CD14-positive monocyte (primary cell): ENCODE measurements at regions not wholly inside any gene's neighbourhood (a gene's known extent, or its start where the extent isn't known, plus 50 kb on each side); places are given as distances from the start of the nearest gene placed in this dataset.

Source experiments
- DNase-seq, 3 donors: peaks; one replicate each; pipeline ENCODE4 v3.0.0-alpha.2; 2011 to 2022
- H2AFZ ChIP-seq: 2 replicates; pipeline ENCODE4 v1.6.0; 2012; ENCODE audit warnings: mild to moderate bottlenecking, low read depth, low read length, inconsistent platforms; ENCODE audit not compliant: insufficient read depth, poor library complexity, severe bottlenecking
- H3K27ac ChIP-seq, 2 donors: 1 replicate in 1 of 2; 2 replicates in 1 of 2; pipeline ENCODE4 v1.5.1; 2012 to 2013; ENCODE audit warnings: low read length in 2 of 2, control low read depth in 1 of 2, inconsistent platforms in 1 of 2, low read depth in 1 of 2, mild to moderate bottlenecking in 1 of 2
- H3K27me3 ChIP-seq, 2 donors: one replicate each; pipeline versions ENCODE4 v1.6.0 to v1.6.1; 2011 to 2013; ENCODE audit warnings: low read length in 2 of 2; ENCODE audit not compliant: control insufficient read depth in 2 of 2, insufficient read depth in 2 of 2
- H3K36me3 ChIP-seq, 2 donors: replicated peaks in 1 of 2; 1 replicate in 1 of 2; 2 replicates in 1 of 2; pipeline versions ENCODE4 v1.5.1 to v1.6.1; 2012 to 2013; ENCODE audit warnings: low read length in 2 of 2, control low read depth in 1 of 2, inconsistent platforms in 1 of 2, mild to moderate bottlenecking in 1 of 2; ENCODE audit not compliant: insufficient read depth in 2 of 2, control insufficient read depth in 1 of 2
- H3K4me1 ChIP-seq, 2 donors: 1 replicate in 1 of 2; 2 replicates in 1 of 2; pipeline versions ENCODE4 v1.5.1 to v1.6.1; 2012 to 2013; ENCODE audit warnings: low read length in 2 of 2, control low read depth in 1 of 2, inconsistent platforms in 1 of 2, mild to moderate bottlenecking in 1 of 2, moderate library complexity in 1 of 2; ENCODE audit not compliant: insufficient read depth in 2 of 2, control insufficient read depth in 1 of 2
- H3K4me2 ChIP-seq: replicated peaks from 2 replicates; pipeline ENCODE3; 2012; ENCODE audit warnings: low read length, moderate library complexity, mild to moderate bottlenecking; ENCODE audit not compliant: poor library complexity, severe bottlenecking; ENCODE audit errors: extremely low read depth
- H3K4me3 ChIP-seq, 3 experiments: fragments of 200-600 bp in 1 of 3; sonication (generic) in 1 of 3; replicated peaks in 1 of 3; 1 replicate in 2 of 3; 2 replicates in 1 of 3; pipeline ENCODE4 v1.5.1; 2011 to 2013; ENCODE audit warnings: low read length in 3 of 3, mild to moderate bottlenecking in 3 of 3, control low read depth in 2 of 3, low read depth in 2 of 3, inconsistent platforms in 1 of 3, moderate library complexity in 1 of 3
- H3K79me2 ChIP-seq: 2 replicates; pipeline ENCODE4 v1.6.0; 2012; ENCODE audit warnings: mild to moderate bottlenecking, control low read depth, inconsistent platforms, low read length, moderate library complexity; ENCODE audit not compliant: insufficient read depth
- H3K9ac ChIP-seq: 2 replicates; pipeline ENCODE4 v1.6.0; 2017; ENCODE audit warnings: low read length, mild to moderate bottlenecking; ENCODE audit not compliant: insufficient read depth, poor library complexity, severe bottlenecking
- H3K9me3 ChIP-seq, 2 donors: replicated peaks in 1 of 2; 1 replicate in 1 of 2; 2 replicates in 1 of 2; pipeline versions ENCODE4 v1.5.1 to v1.6.1; 2012 to 2013; ENCODE audit warnings: low read length in 2 of 2, control low read depth in 1 of 2; ENCODE audit not compliant: control insufficient read depth in 1 of 2, insufficient read depth in 1 of 2
- H4K20me1 ChIP-seq: 2 replicates; pipeline ENCODE4 v1.6.0; 2012; ENCODE audit warnings: mild to moderate bottlenecking, low read length, control low read depth, moderate library complexity; ENCODE audit not compliant: insufficient read depth
- H3K27ac Mint-ChIP-seq, 7 donors: one replicate each; pipeline ENCODE4 v1.8.0; 2020; ENCODE audit warnings: mild to moderate bottlenecking in 7 of 7, mixed read lengths in 7 of 7, moderate library complexity in 6 of 7, inconsistent platforms in 2 of 7
- H3K27me3 Mint-ChIP-seq, 3 donors: one replicate each; pipeline ENCODE4 v1.8.0; 2021 to 2022; ENCODE audit warnings: low read depth in 3 of 3, mild to moderate bottlenecking in 3 of 3, mixed read lengths in 3 of 3, moderate library complexity in 3 of 3, inconsistent platforms in 1 of 3
- H3K36me3 Mint-ChIP-seq, 2 donors: one replicate each; pipeline ENCODE4 v1.8.0; 2020; ENCODE audit warnings: mixed read lengths in 2 of 2, inconsistent platforms in 1 of 2, mild to moderate bottlenecking in 1 of 2
- H3K4me1 Mint-ChIP-seq: one replicate; pipeline ENCODE4 v1.8.0; 2020; ENCODE audit warnings: mild to moderate bottlenecking, mixed read lengths
- H3K4me3 Mint-ChIP-seq, 2 donors: one replicate each; pipeline ENCODE4 v1.8.0; 2020; ENCODE audit warnings: mild to moderate bottlenecking in 2 of 2, mixed read lengths in 2 of 2, moderate library complexity in 1 of 2
- H3K9me3 Mint-ChIP-seq, 7 donors: one replicate each; pipeline ENCODE4 v1.8.0; 2020 to 2022; ENCODE audit warnings: mixed read lengths in 7 of 7, mild to moderate bottlenecking in 6 of 7, moderate library complexity in 6 of 7, inconsistent platforms in 2 of 7
- CTCF ChIP-seq: fragments of 200-600 bp; IDR thresholded peaks from one replicate; pipeline ENCODE4 v1.8.0; 2022; ENCODE audit warnings: antibody characterized with exemption, mild to moderate bottlenecking
- WGBS: methylation state at CpG from one replicate; pipeline ENCODE4 v1.1.5; 2013; ENCODE audit warnings: missing lambda C conversion rate; ENCODE audit not compliant: insufficient coverage; 5-methylcytosine and 5-hydroxymethylcytosine counted together
- intact Hi-C, 2 donors: fragments of 100-400 bp; cut with micrococcal nuclease; formaldehyde crosslinking; loops; one replicate each; pipeline versions ENCODE4 v1.15.0 to v1.15.1; 2023

DNA sequence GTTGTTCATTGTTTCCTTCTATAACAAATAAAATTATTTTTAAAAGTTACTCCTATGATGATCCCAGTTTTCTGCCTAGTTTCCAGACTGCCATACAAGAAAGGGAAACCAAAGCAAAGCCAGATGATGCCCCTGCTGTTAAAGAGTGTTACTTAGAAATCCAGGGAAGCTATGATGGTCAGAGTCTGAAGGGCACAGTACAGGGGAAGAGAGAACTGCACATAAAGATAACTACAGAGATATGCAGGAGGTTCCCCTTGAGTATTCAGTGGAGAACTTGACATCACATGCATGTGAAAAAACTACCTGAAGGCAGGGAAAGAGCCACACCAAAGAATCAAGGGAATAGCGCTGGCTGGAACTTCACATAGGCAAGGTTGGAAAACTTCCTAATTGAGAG, 494.2 kb upstream of the FSTL5 start:
- Histone ChIP-seq H3K4me1 (no peaks in the 10 kb centered on the region), H3K9me3 (no peaks in the 10 kb centered on the region), H3K79me2 (no peaks in the 10 kb centered on the region), H2AFZ (no peak overlapping the region), H3K9ac (no peak overlapping the region), H3K27me3 (no peaks in the 10 kb centered on the region), H3K4me3 (no peak overlapping the region), H3K27ac (no peak overlapping the region), H3K36me3 (no peaks in the 10 kb centered on the region), H3K4me2 (no peak overlapping the region), H4K20me1 (no peaks in the 10 kb centered on the region)
- H3K27ac Mint-ChIP-seq = peak overlapping the region in 1 of 7 donors; percentile 51
- no peaks in the 10 kb centered on the region for H3K4me1 Mint-ChIP-seq
- no peaks in the 10 kb centered on the region for H3K36me3 Mint-ChIP-seq
- TF ChIP-seq CTCF = no peak
- no peak overlapping the region for H3K4me3 Mint-ChIP-seq
- H3K27me3 Mint-ChIP-seq = no peaks in the 10 kb centered on the region
- no peak for DNase-seq
- WGBS = no CpG with 5 or more reads among the region's 1 CpG
- peaks cover 0 to 2% (median 0%) of the 10 kb centered on the region in 7 donors for H3K9me3 Mint-ChIP-seq
- intact Hi-C loops = no loop called here

GRCh38 chr4:162650166-162650565, 486.4 kb upstream of the FSTL5 start:
- no peak overlapping the region for H2AFZ ChIP-seq
- Mint-ChIP-seq H3K9me3 (peaks cover 0 to 1% (median 0%) of the 10 kb centered on the region in 7 donors), H3K4me1 (no peaks in the 10 kb centered on the region), H3K27me3 (no peaks in the 10 kb centered on the region), H3K36me3 (no peaks in the 10 kb centered on the region), H3K4me3 (no peak overlapping the region), H3K27ac (no peak overlapping the region)
- H3K4me2 ChIP-seq = no peak overlapping the region
- intact Hi-C loops = no loop called here
- no peaks in the 10 kb centered on the region for H4K20me1 ChIP-seq
- no CpG with 5 or more reads among the region's 1 CpG for WGBS
- H3K27me3 ChIP-seq = no peaks in the 10 kb centered on the region
- no peak overlapping the region for H3K27ac ChIP-seq
- H3K79me2 ChIP-seq = no peaks in the 10 kb centered on the region
- no peak overlapping the region for H3K9ac ChIP-seq
- no peak for DNase-seq
- H3K36me3 ChIP-seq = no peaks in the 10 kb centered on the region
- H3K4me1 ChIP-seq = no peaks in the 10 kb centered on the region
- no peak overlapping the region for H3K4me3 ChIP-seq
- TF ChIP-seq CTCF = no peak
- H3K9me3 ChIP-seq = no peaks in the 10 kb centered on the region
